DND-41 (cell line): ENCODE measurements at regions not wholly inside any gene's neighbourhood (a gene's known extent, or its start where the extent isn't known, plus 50 kb on each side); places are given as distances from the start of the nearest gene placed in this dataset.
"Not testable (repeated sequence)": the region's sequence is repeated elsewhere in the genome, so short reads cannot be mapped to it uniquely, and the experiment has no call there.

Experiments used
- ATAC-seq: fragments of 200-7000 bp; cut with Tn5 transposase; 3 replicates; pipeline ENCODE4 v1.9.1; 2021; ENCODE audit warnings: low read depth; ENCODE audit not compliant: insufficient read depth
- DNase-seq: peaks from one replicate; pipeline ENCODE4 v3.0.0-alpha.2; 2020
- H2AFZ ChIP-seq: 2 replicates; pipeline ENCODE4 v1.6.0; 2012; ENCODE audit warnings: low read depth, low read length
- H3K27ac ChIP-seq: 2 replicates; pipeline ENCODE4 v1.5.1; 2012; ENCODE audit warnings: low read length, inconsistent platforms
- H3K27me3 ChIP-seq: fragments of 200-600 bp; sonication (generic); 2 replicates; pipeline ENCODE4 v1.6.0; 2012; ENCODE audit warnings: low read length, mild to moderate bottlenecking, inconsistent platforms; ENCODE audit not compliant: insufficient read depth, poor library complexity
- H3K36me3 ChIP-seq: 2 replicates; pipeline ENCODE4 v1.5.1; 2012; ENCODE audit warnings: low read length, inconsistent platforms; ENCODE audit not compliant: insufficient read depth
- H3K4me1 ChIP-seq: 2 replicates; pipeline ENCODE4 v1.5.1; 2012; ENCODE audit warnings: mild to moderate bottlenecking, low read length; ENCODE audit not compliant: insufficient read depth
- H3K4me2 ChIP-seq: 2 replicates; pipeline ENCODE4 v1.6.0; 2012; ENCODE audit warnings: mild to moderate bottlenecking, moderate library complexity, low read length, inconsistent platforms; ENCODE audit not compliant: insufficient read depth
- H3K4me3 ChIP-seq, 2 experiments: fragments of 200-600 bp in 1 of 2; shearing (Covaris generic) in 1 of 2; 2 replicates each; pipeline ENCODE4 v1.5.1; 2012 to 2016; ENCODE audit warnings: inconsistent platforms in 2 of 2, low read length in 2 of 2, mild to moderate bottlenecking in 2 of 2, low read depth in 1 of 2, moderate library complexity in 1 of 2
- H3K79me2 ChIP-seq: 2 replicates; pipeline ENCODE4 v1.6.0; 2012; ENCODE audit warnings: low read length, inconsistent platforms; ENCODE audit not compliant: insufficient read depth
- H3K9ac ChIP-seq: 2 replicates; pipeline ENCODE4 v1.6.0; 2012; ENCODE audit warnings: low read depth, mild to moderate bottlenecking, inconsistent platforms, low read length, moderate library complexity
- H3K9me3 ChIP-seq: 2 replicates; pipeline ENCODE4 v1.5.1; 2012; ENCODE audit warnings: low read length, moderate library complexity, mild to moderate bottlenecking, inconsistent platforms; ENCODE audit not compliant: insufficient read depth, severe bottlenecking
- H4K20me1 ChIP-seq: 2 replicates; pipeline ENCODE4 v1.6.0; 2012; ENCODE audit warnings: low read length; ENCODE audit not compliant: insufficient read depth
- CTCF ChIP-seq: IDR thresholded peaks from 2 replicates; pipeline ENCODE4 v1.5.1; 2012; ENCODE audit warnings: borderline replicate concordance, low read length, moderate library complexity, mild to moderate bottlenecking; ENCODE audit not compliant: poor library complexity, severe bottlenecking; ENCODE audit errors: extremely low read depth
- EZH2 ChIP-seq: IDR thresholded peaks from 3 replicates; pipeline ENCODE4 v1.6.1; 2012; ENCODE audit warnings: borderline replicate concordance, low read depth, mild to moderate bottlenecking, moderate library complexity, low read length, inconsistent platforms; ENCODE audit not compliant: severe bottlenecking

DNA sequence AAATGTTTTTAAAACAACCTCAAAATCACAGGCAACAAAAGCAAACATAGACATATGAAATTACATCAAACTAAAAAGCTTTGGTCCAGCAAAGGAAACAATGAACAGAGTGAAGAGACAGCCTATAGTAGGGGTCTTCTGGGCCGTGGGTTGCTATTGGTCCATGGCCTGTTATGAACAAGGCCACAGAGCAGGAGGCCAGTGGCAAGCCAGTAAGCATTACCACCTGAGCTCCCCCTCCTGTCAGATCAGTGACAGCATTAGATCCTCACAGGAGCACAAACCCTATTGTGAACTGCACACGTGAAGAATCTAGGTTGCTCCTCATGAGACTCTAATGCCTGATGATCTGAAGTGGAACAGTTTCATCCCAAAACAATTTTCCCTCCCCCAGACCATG is 174.0 kb downstream of the DIO2 start:
- Histone ChIP-seq H3K4me2 (no peak overlapping the region), H3K79me2 (no peaks in the 10 kb centered on the region), H3K9ac (no peak overlapping the region), H3K9me3 (no peaks in the 10 kb centered on the region), H3K27me3 (no peaks in the 10 kb centered on the region), H3K36me3 (no peaks in the 10 kb centered on the region), H4K20me1 (no peaks in the 10 kb centered on the region), H3K4me1 (no peaks in the 10 kb centered on the region), H3K27ac (no peak overlapping the region), H3K4me3 (no peak overlapping the region), H2AFZ (no peak overlapping the region)
- DNase-seq (no peak), ATAC-seq (no peak)
- no peak for TF ChIP-seq EZH2
- no peak for TF ChIP-seq CTCF

GRCh38 chr14:80024417-80024816 is 186.9 kb downstream of the DIO2 start:
- Histone ChIP-seq H3K9ac (no peak overlapping the region), H3K79me2 (no peaks in the 10 kb centered on the region), H3K4me2 (no peak overlapping the region), H3K4me1 (no peaks in the 10 kb centered on the region), H3K9me3 (no peaks in the 10 kb centered on the region), H3K4me3 (no peak overlapping the region), H4K20me1 (no peaks in the 10 kb centered on the region), H3K27ac (no peak overlapping the region), H3K36me3 (no peaks in the 10 kb centered on the region), H2AFZ (no peak overlapping the region), H3K27me3 (no peaks in the 10 kb centered on the region)
- ATAC-seq = no peak
- DNase-seq = no peak
- TF ChIP-seq EZH2 (no peak), CTCF (no peak)

DNA sequence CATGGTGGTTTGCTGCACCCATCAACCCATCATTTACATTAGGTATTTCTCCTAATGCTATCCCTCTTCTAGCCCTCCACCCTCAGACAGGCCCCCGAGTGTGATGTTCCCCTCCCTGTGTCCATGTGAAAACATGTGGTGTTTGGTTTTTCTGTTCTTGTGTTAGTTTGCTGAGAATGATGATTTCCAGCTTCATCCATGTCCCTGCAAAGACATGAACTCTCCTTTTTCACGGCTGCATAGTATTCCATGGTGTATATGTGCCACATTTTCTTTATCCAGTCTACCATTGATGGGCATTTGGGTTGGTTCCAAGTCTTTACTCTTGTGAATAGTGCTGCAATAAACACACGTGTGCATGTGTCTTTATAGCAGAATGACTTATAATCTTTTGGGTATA is 192.8 kb downstream of the DIO2 start:
- not testable (repeated sequence) for H3K27me3 ChIP-seq, DNase-seq, H3K36me3 ChIP-seq, H3K9ac ChIP-seq, H3K4me1 ChIP-seq, H2AFZ ChIP-seq, H3K27ac ChIP-seq, H4K20me1 ChIP-seq, H3K4me2 ChIP-seq, H3K9me3 ChIP-seq, H3K79me2 ChIP-seq, H3K4me3 ChIP-seq, ATAC-seq

DNA sequence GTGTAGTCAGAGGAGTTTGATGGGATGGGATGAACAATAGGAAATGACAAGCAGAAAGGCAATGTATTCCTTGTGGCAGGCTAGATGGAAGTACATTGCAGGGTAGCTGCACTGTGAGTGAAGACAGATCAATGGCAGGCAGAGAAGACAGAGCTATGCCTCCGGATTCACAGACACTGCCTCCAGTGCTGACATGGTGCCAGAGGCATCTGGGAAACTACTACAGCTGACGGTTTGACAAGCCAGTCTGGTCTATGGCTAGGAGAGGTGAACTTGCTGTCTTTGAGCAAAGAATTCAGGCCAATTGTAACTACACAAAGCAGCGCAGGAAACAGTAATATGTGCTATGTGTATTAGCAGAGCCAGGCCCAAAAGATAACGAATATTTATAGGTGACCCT is 193.5 kb downstream of the DIO2 start:
- H3K79me2 ChIP-seq = no peaks in the 10 kb centered on the region
- H3K27ac ChIP-seq = no peak overlapping the region
- H3K36me3 ChIP-seq = no peaks in the 10 kb centered on the region
- H3K4me1 ChIP-seq = no peaks in the 10 kb centered on the region
- no peak overlapping the region for H3K4me3 ChIP-seq
- no peaks in the 10 kb centered on the region for H3K27me3 ChIP-seq
- TF ChIP-seq EZH2 (no peak), CTCF (no peak)
- H2AFZ ChIP-seq = no peak overlapping the region
- H4K20me1 ChIP-seq = no peaks in the 10 kb centered on the region
- H3K4me2 ChIP-seq = no peak overlapping the region
- H3K9me3 ChIP-seq = no peaks in the 10 kb centered on the region
- ATAC-seq = no peak
- DNase-seq = no peak
- no peak overlapping the region for H3K9ac ChIP-seq

- DNase-seq, H3K27ac ChIP-seq, H2AFZ ChIP-seq, H3K9me3 ChIP-seq, H3K36me3 ChIP-seq, H3K9ac ChIP-seq, H3K4me1 ChIP-seq, H3K27me3 ChIP-seq, ATAC-seq, H3K4me2 ChIP-seq, H3K4me3 ChIP-seq, H4K20me1 ChIP-seq, H3K79me2 ChIP-seq: not testable (repeated sequence)
These were observed 201.1 kb downstream of the DIO2 start for GRCh38 chr14:80010245-80010644.
